ENCODE measurements at regions not wholly inside any gene's neighbourhood (a gene's known extent, or its start where the extent isn't known, plus 50 kb on each side); places are given as distances from the start of the nearest gene placed in this dataset.

GRCh38 chr14:103267226-103267910 lies 66.7 kb upstream of the EIF5 start:
- TF ChIP-seq CTCF (IDR thresholded peaks at IDR 0.05; ENCODE audit: extremely low read depth in 1 of 2, insufficient read depth in 1 of 2, low read depth in 1 of 2, low read length in 2 of 2) (no peak), POLR2A (IDR thresholded peaks at IDR 0.05; ENCODE audit: low read depth, low read length) (no peak), MAX (IDR thresholded peaks at IDR 0.05; ENCODE audit: insufficient read depth, insufficient read length) (no peak), EZH2 (IDR thresholded peaks at IDR 0.05; ENCODE audit: borderline replicate concordance, low read depth, low read length, severe bottlenecking) (no peak), MYC (IDR thresholded peaks at IDR 0.05; ENCODE audit: low read depth, low read length) (no peak), FOS (IDR thresholded peaks at IDR 0.05; ENCODE audit: borderline replicate concordance, insufficient read depth, low read length) (no peak)

Data from endothelial cell of umbilical vein (primary cell).